Bronchial epithelial cell (primary cell): ENCODE measurements at regions not wholly inside any gene's neighbourhood (a gene's known extent, or its start where the extent isn't known, plus 50 kb on each side); places are given as distances from the start of the nearest gene placed in this dataset.

Experiments used
- DNase-seq: peaks from one replicate; pipeline ENCODE4 v3.0.0-alpha.2; 2010; ENCODE audit warnings: low read depth
- FAIRE-seq: peaks from 2 replicates; lab custom pipeline; 2011; peaks lifted over from hg19 to GRCh38; lab: Jason Lieb, UNC
- H3K27me3 ChIP-seq: 2 replicates; pipeline ENCODE4 v1.5.1; 2011; ENCODE audit warnings: low read length; ENCODE audit not compliant: control insufficient read depth, insufficient read depth
- H3K36me3 ChIP-seq: 2 replicates; pipeline ENCODE4 v1.5.1; 2011; ENCODE audit warnings: low read length; ENCODE audit not compliant: control insufficient read depth, insufficient read depth
- H3K4me3 ChIP-seq: 2 replicates; pipeline ENCODE4 v1.5.1; 2011; ENCODE audit warnings: mild to moderate bottlenecking, low read depth, low read length, control low read depth
- CTCF ChIP-seq: IDR thresholded peaks from 2 replicates; pipeline ENCODE4 v1.5.1; 2011; ENCODE audit warnings: mild to moderate bottlenecking, moderate library complexity, low read length, control low read depth, inconsistent platforms; ENCODE audit not compliant: insufficient read depth, severe bottlenecking

- Histone ChIP-seq H3K36me3 (no peaks in the 10 kb centered on the region), H3K4me3 (no peak overlapping the region), H3K27me3 (peaks cover 6% of the 10 kb centered on the region)
- DNase-seq: no peak
- no peak for FAIRE-seq
- no peak for TF ChIP-seq CTCF
Observed at GRCh38 chr10:71004176-71005075, 116.1 kb upstream of the PCBD1 start.

GRCh38 chr10:71005337-71006305 is 117.3 kb upstream of the PCBD1 start:
- DNase-seq (no peak), FAIRE-seq (no peak)
- TF ChIP-seq CTCF: no peak
- H3K27me3 ChIP-seq: peaks cover 6% of the 10 kb centered on the region
- H3K36me3 ChIP-seq: no peaks in the 10 kb centered on the region
- H3K4me3 ChIP-seq: no peak overlapping the region

- no peaks in the 10 kb centered on the region for H3K36me3 ChIP-seq
- TF ChIP-seq CTCF: no peak
- DNase-seq (no peak), FAIRE-seq (no peak)
- H3K4me3 ChIP-seq: no peak overlapping the region
- H3K27me3 ChIP-seq: peaks cover 8% of the 10 kb centered on the region
Observed at GRCh38 chr10:71006506-71006905, 118.1 kb upstream of the PCBD1 start.

- FAIRE-seq (no peak), DNase-seq (no peak)
- Histone ChIP-seq H3K27me3 (peaks cover 13% of the 10 kb centered on the region), H3K36me3 (no peaks in the 10 kb centered on the region), H3K4me3 (no peak overlapping the region)
- no peak for TF ChIP-seq CTCF
Observed at GRCh38 chr10:71007516-71007915, 119.2 kb upstream of the PCBD1 start.

GRCh38 chr10:71008150-71008549 is 119.8 kb upstream of the PCBD1 start:
- no peak for DNase-seq
- Histone ChIP-seq H3K36me3 (no peaks in the 10 kb centered on the region), H3K4me3 (no peak overlapping the region), H3K27me3 (peaks cover 13% of the 10 kb centered on the region)
- no peak for FAIRE-seq
- TF ChIP-seq CTCF: no peak
